Naive B cell (primary cell): ENCODE measurements at regions not wholly inside any gene's neighbourhood (a gene's known extent, or its start where the extent isn't known, plus 50 kb on each side); places are given as distances from the start of the nearest gene placed in this dataset.

Experiments
- ATAC-seq, 2 donors: fragments of 150-1000 bp; cut with Tn5 transposase; 2 replicates each; pipeline ENCODE4 v1.10.0; 2021; ENCODE audit warnings: low read depth in 2 of 2, mild to moderate bottlenecking in 2 of 2, moderate library complexity in 2 of 2
- DNase-seq: peaks from one replicate; pipeline ENCODE4 v3.0.0; 2022
- H3K27ac Mint-ChIP-seq, 6 donors: one replicate each; pipeline ENCODE4 v1.8.0; 2020 to 2022; ENCODE audit warnings: mild to moderate bottlenecking in 6 of 6, mixed read lengths in 6 of 6, moderate library complexity in 5 of 6, inconsistent platforms in 2 of 6
- H3K27me3 Mint-ChIP-seq, 3 donors: one replicate each; pipeline ENCODE4 v1.8.0; 2021 to 2022; ENCODE audit warnings: mixed read lengths in 3 of 3, mild to moderate bottlenecking in 1 of 3
- H3K36me3 Mint-ChIP-seq, 2 donors: one replicate each; pipeline ENCODE4 v1.8.0; 2020 to 2022; ENCODE audit warnings: mixed read lengths in 2 of 2, inconsistent platforms in 1 of 2, mild to moderate bottlenecking in 1 of 2
- H3K4me1 Mint-ChIP-seq, 3 donors: one replicate each; pipeline ENCODE4 v1.8.0; 2020 to 2022; ENCODE audit warnings: mixed read lengths in 3 of 3, inconsistent platforms in 1 of 3, mild to moderate bottlenecking in 1 of 3, moderate library complexity in 1 of 3
- H3K4me3 Mint-ChIP-seq, 8 donors: one replicate each; pipeline ENCODE4 v1.8.0; 2020 to 2022; ENCODE audit warnings: mild to moderate bottlenecking in 8 of 8, mixed read lengths in 8 of 8, moderate library complexity in 8 of 8, inconsistent platforms in 2 of 8
- H3K9me3 Mint-ChIP-seq, 7 donors: one replicate each; pipeline ENCODE4 v1.8.0; 2020 to 2022; ENCODE audit warnings: mixed read lengths in 7 of 7, mild to moderate bottlenecking in 5 of 7, inconsistent platforms in 2 of 7, moderate library complexity in 1 of 7

- no peak overlapping the region for H3K4me3 Mint-ChIP-seq
- DNase-seq (no peak), ATAC-seq (no peak)
- peaks cover 8 to 15% (median 11%) of the 10 kb centered on the region in 3 donors for H3K4me1 Mint-ChIP-seq
- peaks cover 0 to 7% of the 10 kb centered on the region in 2 donors for H3K36me3 Mint-ChIP-seq
- peaks cover 0 to 4% (median 0%) of the 10 kb centered on the region in 3 donors for H3K27me3 Mint-ChIP-seq
- peaks cover 0 to 3% (median 0%) of the 10 kb centered on the region in 7 donors for H3K9me3 Mint-ChIP-seq
- no peak overlapping the region for H3K27ac Mint-ChIP-seq
Observed at GRCh38 chr2:12257476-12257875, 459.3 kb upstream of the TRIB2 start.

DNA sequence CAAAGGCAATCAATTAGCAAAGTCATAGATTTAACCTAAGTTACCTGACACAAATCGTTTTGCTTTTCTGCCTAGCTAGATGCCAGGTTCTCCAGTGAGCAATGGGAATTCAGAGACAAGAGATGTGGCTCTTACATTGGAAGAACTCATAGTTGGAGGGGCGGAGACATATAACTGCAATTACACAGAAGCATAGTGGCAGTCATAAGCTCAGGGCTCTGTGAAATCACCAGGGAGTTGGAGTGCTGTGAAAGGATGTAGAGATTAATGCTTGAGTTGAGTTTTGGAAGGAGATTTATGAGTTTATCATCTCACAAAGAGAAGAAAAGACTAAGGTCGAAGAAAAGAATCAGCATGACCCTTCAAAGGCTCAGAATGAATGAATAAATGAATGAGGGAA is 457.2 kb upstream of the TRIB2 start:
- Mint-ChIP-seq H3K27me3 (no peaks in the 10 kb centered on the region), H3K27ac (no peak overlapping the region), H3K4me3 (no peak overlapping the region), H3K4me1 (peaks cover 22 to 30% (median 29%) of the 10 kb centered on the region in 3 donors), H3K9me3 (peaks cover 0 to 4% (median 0%) of the 10 kb centered on the region in 7 donors), H3K36me3 (peaks cover 0 to 7% of the 10 kb centered on the region in 2 donors)
- no peak for DNase-seq
- no peak for ATAC-seq

DNA sequence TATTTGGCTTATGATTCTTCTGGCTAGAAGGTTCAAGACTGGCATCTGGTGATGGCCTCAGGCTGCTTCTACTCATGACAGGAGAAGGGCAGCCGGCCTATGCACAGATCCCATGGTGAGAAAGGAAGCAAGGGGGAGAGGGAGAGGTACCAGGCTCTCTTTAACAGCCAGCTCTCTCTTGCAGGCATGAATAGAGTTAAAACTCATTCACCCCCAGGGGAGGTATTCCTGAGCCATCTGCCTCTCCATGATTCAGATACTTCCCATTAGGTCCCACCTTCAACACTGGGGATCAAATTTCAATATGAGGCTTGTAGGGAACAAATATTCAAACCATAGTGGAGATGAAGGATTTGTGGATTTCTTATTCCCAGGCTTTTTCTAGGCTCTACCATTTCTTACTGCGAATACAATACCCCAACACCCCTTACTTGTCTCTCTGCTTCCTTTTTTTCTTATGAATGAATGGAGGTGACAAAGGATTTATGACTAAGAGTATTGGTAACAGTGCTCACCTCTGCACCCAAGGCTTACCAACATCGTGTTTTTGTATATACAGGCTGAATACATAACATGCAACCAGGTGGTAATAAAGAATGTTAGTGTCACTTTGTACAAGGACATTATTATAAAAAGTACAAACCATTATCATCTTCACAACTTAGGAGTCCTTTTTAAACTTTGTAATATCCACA is 454.6 kb upstream of the TRIB2 start:
- H3K27ac Mint-ChIP-seq, result peak overlapping the region in 1 of 6 donors; percentile 78
- H3K9me3 Mint-ChIP-seq, result peaks cover 0 to 4% (median 0%) of the 10 kb centered on the region in 7 donors
- no peak overlapping the region for H3K4me3 Mint-ChIP-seq
- DNase-seq (no peak), ATAC-seq (no peak)
- peaks cover 0 to 7% of the 10 kb centered on the region in 2 donors for H3K36me3 Mint-ChIP-seq
- H3K4me1 Mint-ChIP-seq, result peaks cover 25 to 30% (median 26%) of the 10 kb centered on the region in 3 donors
- no peaks in the 10 kb centered on the region for H3K27me3 Mint-ChIP-seq

GRCh38 chr2:12262681-12263436 is 453.9 kb upstream of the TRIB2 start:
- no peaks in the 10 kb centered on the region for H3K27me3 Mint-ChIP-seq
- ATAC-seq (peak in 1 of 2 donors; percentile 48), DNase-seq (no peak)
- peaks cover 0 to 7% of the 10 kb centered on the region in 2 donors for H3K36me3 Mint-ChIP-seq
- H3K27ac Mint-ChIP-seq, result peak overlapping the region in 1 of 6 donors; percentile 26
- peak overlapping the region in 2 of 8 donors; percentile 2 to 38 for H3K4me3 Mint-ChIP-seq
- peaks cover 25 to 30% (median 26%) of the 10 kb centered on the region in 3 donors for H3K4me1 Mint-ChIP-seq
- H3K9me3 Mint-ChIP-seq, result peaks cover 0 to 4% (median 0%) of the 10 kb centered on the region in 7 donors

DNA sequence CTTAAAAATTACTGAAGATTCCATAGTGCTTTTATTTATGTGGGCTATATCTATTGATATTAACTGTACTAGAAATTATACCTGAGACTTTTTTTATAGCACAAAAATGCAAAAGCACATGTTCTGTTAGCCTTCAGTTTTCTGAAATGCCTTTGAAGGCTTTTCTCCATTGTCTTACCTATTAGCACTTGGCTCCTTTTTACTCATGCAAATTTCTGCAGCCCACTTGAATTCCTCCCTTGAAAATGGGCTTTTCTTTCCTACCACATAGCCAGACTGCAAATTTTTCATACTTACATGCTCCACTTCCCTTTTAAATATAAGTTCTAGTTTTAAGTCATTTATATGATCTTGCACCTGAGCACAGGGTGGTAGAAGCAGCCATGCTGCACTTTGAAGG is 453.0 kb upstream of the TRIB2 start:
- DNase-seq, result no peak
- H3K4me1 Mint-ChIP-seq, result peaks cover 25 to 30% (median 26%) of the 10 kb centered on the region in 3 donors
- H3K4me3 Mint-ChIP-seq, result no peak overlapping the region
- H3K27me3 Mint-ChIP-seq, result no peaks in the 10 kb centered on the region
- H3K9me3 Mint-ChIP-seq, result peaks cover 0 to 4% (median 0%) of the 10 kb centered on the region in 7 donors
- H3K36me3 Mint-ChIP-seq, result peaks cover 0 to 7% of the 10 kb centered on the region in 2 donors
- no peak overlapping the region for H3K27ac Mint-ChIP-seq
- no peak for ATAC-seq

- peaks cover 25 to 34% (median 30%) of the 10 kb centered on the region in 3 donors for H3K4me1 Mint-ChIP-seq
- peaks cover 0 to 7% of the 10 kb centered on the region in 2 donors for H3K36me3 Mint-ChIP-seq
- peak overlapping the region in 2 of 6 donors; percentile 1 to 12 for H3K27ac Mint-ChIP-seq
- peak in 1 of 2 donors; percentile 14 for ATAC-seq
- no peak overlapping the region for H3K4me3 Mint-ChIP-seq
- no peak for DNase-seq
- H3K27me3 Mint-ChIP-seq, result no peaks in the 10 kb centered on the region
- H3K9me3 Mint-ChIP-seq, result peaks cover 0 to 4% (median 0%) of the 10 kb centered on the region in 7 donors
Observed at GRCh38 chr2:12264146-12264545, 452.6 kb upstream of the TRIB2 start.

DNA sequence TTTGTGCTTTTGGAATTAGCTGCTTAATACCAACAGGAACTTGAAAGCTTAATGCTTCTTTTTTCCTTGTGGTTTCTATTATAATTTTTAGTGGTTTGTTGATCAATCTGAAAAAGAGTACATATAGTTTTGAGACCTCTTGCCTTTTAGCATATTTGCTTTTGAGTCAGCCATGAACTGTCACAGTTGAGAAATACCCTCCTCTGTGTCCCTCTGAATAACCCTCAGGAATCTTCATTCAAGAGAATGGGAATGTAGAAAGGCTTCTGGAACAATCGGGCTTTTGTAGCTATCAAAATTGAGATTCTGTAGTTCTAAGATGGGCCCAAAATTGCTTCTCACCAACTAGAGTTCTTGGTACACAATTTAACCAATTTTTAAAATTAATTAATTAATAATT is 451.1 kb upstream of the TRIB2 start:
- DNase-seq (no peak), ATAC-seq (no peak)
- no peaks in the 10 kb centered on the region for H3K36me3 Mint-ChIP-seq
- no peak overlapping the region for H3K4me3 Mint-ChIP-seq
- H3K9me3 Mint-ChIP-seq, result peaks cover 0 to 4% (median 0%) of the 10 kb centered on the region in 7 donors
- H3K4me1 Mint-ChIP-seq, result peaks cover 22 to 34% (median 25%) of the 10 kb centered on the region in 3 donors
- H3K27me3 Mint-ChIP-seq, result no peaks in the 10 kb centered on the region
- H3K27ac Mint-ChIP-seq, result no peak overlapping the region

- Mint-ChIP-seq H3K9me3 (peaks cover 0 to 2% (median 0%) of the 10 kb centered on the region in 7 donors), H3K4me1 (peaks cover 28 to 35% (median 31%) of the 10 kb centered on the region in 3 donors), H3K27me3 (no peaks in the 10 kb centered on the region), H3K4me3 (no peak overlapping the region), H3K36me3 (no peaks in the 10 kb centered on the region), H3K27ac (no peak overlapping the region)
- ATAC-seq, result no peak
- DNase-seq, result no peak
Observed at GRCh38 chr2:12267042-12267441, 449.7 kb upstream of the TRIB2 start.

GRCh38 chr2:12269041-12269972 is 447.4 kb upstream of the TRIB2 start:
- no peak for ATAC-seq
- no peaks in the 10 kb centered on the region for H3K36me3 Mint-ChIP-seq
- H3K27ac Mint-ChIP-seq, result peak overlapping the region in 1 of 6 donors; percentile 64
- peaks cover 12 to 15% (median 14%) of the 10 kb centered on the region in 3 donors for H3K4me1 Mint-ChIP-seq
- no peaks in the 10 kb centered on the region for H3K27me3 Mint-ChIP-seq
- no peak for DNase-seq
- H3K4me3 Mint-ChIP-seq, result no peak overlapping the region
- H3K9me3 Mint-ChIP-seq, result peaks cover 0 to 2% (median 0%) of the 10 kb centered on the region in 7 donors

DNA sequence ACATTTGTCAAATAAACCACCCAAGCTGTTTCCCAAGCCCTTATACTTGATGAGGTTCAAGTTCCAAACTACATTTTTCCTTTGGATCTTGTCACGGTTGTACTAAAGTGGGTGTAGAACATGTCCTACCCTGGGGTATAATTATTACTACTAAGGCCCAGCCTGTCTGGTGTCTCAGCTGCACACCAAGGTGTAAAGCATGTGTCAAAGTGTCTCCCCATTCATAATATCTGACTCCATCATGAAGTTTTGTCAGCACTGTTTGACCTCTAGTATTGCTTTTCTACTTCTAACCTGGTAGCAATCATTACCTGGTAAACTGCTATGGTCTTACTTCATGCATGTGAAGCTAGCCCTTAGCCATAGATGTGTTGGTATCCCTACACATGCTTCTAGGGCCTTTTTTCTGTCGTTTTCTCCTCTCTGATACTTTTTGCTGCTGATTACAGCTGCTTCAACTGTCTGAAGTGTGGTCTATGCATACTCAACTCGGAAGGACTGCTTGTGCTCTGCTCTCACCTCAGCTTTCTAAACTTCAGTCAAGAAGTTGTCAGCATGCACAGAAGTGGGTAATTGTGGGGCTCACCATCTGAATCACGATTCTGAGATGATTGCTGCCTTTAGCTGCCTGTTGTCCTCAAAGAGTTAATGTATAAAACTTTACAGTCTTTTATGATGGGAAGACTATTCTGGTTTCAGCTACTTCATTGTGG is 445.7 kb upstream of the TRIB2 start:
- Mint-ChIP-seq H3K9me3 (no peaks in the 10 kb centered on the region), H3K27ac (peak overlapping the region in 4 of 6 donors; percentile 25 to 88 (median 83)), H3K4me3 (peak overlapping the region; percentile 28 to 83 (median 78)), H3K27me3 (no peaks in the 10 kb centered on the region), H3K4me1 (peaks cover 9 to 11% (median 10%) of the 10 kb centered on the region in 3 donors), H3K36me3 (no peaks in the 10 kb centered on the region)
- no peak for ATAC-seq
- DNase-seq, result no peak

DNA sequence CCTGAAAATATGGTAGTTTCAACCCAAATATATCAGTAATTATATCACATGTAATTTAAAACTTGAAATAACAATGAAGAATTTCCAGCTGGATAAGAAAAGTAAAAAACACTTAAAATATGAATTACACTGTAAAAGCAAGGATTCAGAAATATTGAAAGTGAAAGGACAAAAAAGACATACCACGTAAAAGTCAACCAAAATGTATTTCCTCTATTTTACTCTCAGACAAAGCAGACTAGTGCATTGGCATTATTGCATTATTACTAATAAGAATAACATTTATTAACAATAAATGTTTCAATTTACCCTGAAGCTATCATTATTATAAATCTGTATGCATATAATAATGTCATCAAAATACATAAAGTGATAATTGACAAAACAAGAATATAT is 445.1 kb upstream of the TRIB2 start:
- no peaks in the 10 kb centered on the region for H3K36me3 Mint-ChIP-seq
- H3K9me3 Mint-ChIP-seq, result no peaks in the 10 kb centered on the region
- peak overlapping the region in 5 of 6 donors; percentile 48 to 88 (median 83) for H3K27ac Mint-ChIP-seq
- no peaks in the 10 kb centered on the region for H3K27me3 Mint-ChIP-seq
- ATAC-seq (peak; percentile 48 to 68), DNase-seq (peak; percentile 12)
- H3K4me3 Mint-ChIP-seq, result peak overlapping the region; percentile 28 to 83 (median 78)
- H3K4me1 Mint-ChIP-seq, result peaks cover 9 to 11% (median 10%) of the 10 kb centered on the region in 3 donors

DNA sequence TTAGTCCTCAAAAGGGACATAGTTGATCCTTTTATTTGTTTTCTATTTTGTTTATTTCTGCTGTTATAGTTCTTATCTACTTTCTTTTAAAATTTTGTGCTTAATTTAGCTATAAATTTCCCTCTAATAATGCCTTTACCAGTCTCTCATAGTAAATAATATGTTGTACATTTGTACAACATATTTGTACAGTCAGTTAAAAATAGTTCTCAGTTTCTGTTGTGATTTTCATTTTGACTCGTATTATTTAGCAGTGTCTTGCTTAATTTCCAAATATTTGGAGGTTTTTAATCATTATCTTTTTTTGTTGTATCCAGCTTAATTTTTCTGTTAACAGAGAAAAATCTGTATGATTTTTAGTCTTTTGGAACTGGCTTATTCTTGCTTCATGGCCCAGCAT is 443.6 kb upstream of the TRIB2 start:
- no peak for ATAC-seq
- Mint-ChIP-seq H3K4me3 (peak overlapping the region in 1 of 8 donors; percentile 13), H3K4me1 (peaks cover 16 to 21% (median 19%) of the 10 kb centered on the region in 3 donors), H3K27ac (peak overlapping the region in 1 of 6 donors; percentile 53), H3K27me3 (no peaks in the 10 kb centered on the region), H3K36me3 (no peaks in the 10 kb centered on the region), H3K9me3 (no peaks in the 10 kb centered on the region)
- no peak for DNase-seq
